AG04450 (cell line): ENCODE measurements at regions not wholly inside any gene's neighbourhood (a gene's known extent, or its start where the extent isn't known, plus 50 kb on each side); places are given as distances from the start of the nearest gene placed in this dataset.

Experiments
- CTCF ChIA-PET: fragments of 300-600, 350-600 bp; formaldehyde crosslinking; extraction: SDS; loops from one replicate; lab custom pipeline; 2022; ENCODE audit warnings: antibody characterized with exemption, inconsistent platforms; lab: Charles Lee
- POLR2A ChIA-PET: fragments of 350-600 bp; formaldehyde crosslinking; extraction: SDS; loops from one replicate; lab custom pipeline; 2021; ENCODE audit warnings: antibody characterized with exemption, inconsistent platforms; lab: Yijun Ruan, JAX
- DNase-seq: peaks from one replicate; pipeline ENCODE4 v3.0.0-alpha.2; 2011; ENCODE audit warnings: low read depth, low spot score
- H3K27ac ChIP-seq: one replicate; pipeline ENCODE4 v1.5.1; 2012; ENCODE audit warnings: low read depth, low read length, control low read depth
- H3K27me3 ChIP-seq: one replicate; pipeline ENCODE4 v1.6.0; 2012; ENCODE audit warnings: low read length; ENCODE audit not compliant: control insufficient read depth, insufficient read depth
- H3K4me3 ChIP-seq: 2 replicates; pipeline ENCODE4 v1.5.1; 2011; ENCODE audit warnings: mild to moderate bottlenecking, low read depth, low read length, control low read depth
- H3K9me3 ChIP-seq: 2 replicates; pipeline ENCODE4 v1.5.1; 2012; ENCODE audit warnings: low read length; ENCODE audit not compliant: control insufficient read depth, insufficient read depth
- CTCF ChIP-seq: IDR thresholded peaks from 2 replicates; pipeline ENCODE4 v1.5.1; 2011; ENCODE audit warnings: low read depth, low read length, control low read depth, inconsistent platforms

- no peak for DNase-seq
- Histone ChIP-seq H3K9me3 (peaks cover 20% of the 10 kb centered on the region; the same call in 1 of the 2 replicates), H3K27me3 (no peaks in the 10 kb centered on the region), H3K27ac (no peak overlapping the region), H3K4me3 (no peak overlapping the region)
- CTCF ChIA-PET: no interaction called here
- POLR2A ChIA-PET: no interaction called here
- TF ChIP-seq CTCF: no peak
Observed at GRCh38 chr6:164757451-164757850, 552.0 kb downstream of the C6orf118 start.

- ChIA-PET POLR2A (no interaction called here), CTCF (no interaction called here)
- peaks cover 25% of the 10 kb centered on the region for H3K9me3 ChIP-seq
- no peak for TF ChIP-seq CTCF
- H3K4me3 ChIP-seq: no peak overlapping the region
- H3K27ac ChIP-seq: no peak overlapping the region
- no peaks in the 10 kb centered on the region for H3K27me3 ChIP-seq
- no peak for DNase-seq
Observed at GRCh38 chr6:164756723-164757122, 552.7 kb downstream of the C6orf118 start.

- no peak for TF ChIP-seq CTCF
- no peak for DNase-seq
- H3K27me3 ChIP-seq: no peaks in the 10 kb centered on the region
- ChIA-PET POLR2A (no interaction called here), CTCF (no interaction called here)
- no peak overlapping the region for H3K27ac ChIP-seq
- H3K4me3 ChIP-seq: no peak overlapping the region
- peaks cover 30% of the 10 kb centered on the region for H3K9me3 ChIP-seq
Observed at GRCh38 chr6:164756142-164756541, 553.3 kb downstream of the C6orf118 start.

- ChIA-PET POLR2A (no interaction called here), CTCF (no interaction called here)
- peaks cover 36% of the 10 kb centered on the region for H3K9me3 ChIP-seq
- H3K27ac ChIP-seq: no peak overlapping the region
- no peak for DNase-seq
- no peak overlapping the region for H3K4me3 ChIP-seq
- TF ChIP-seq CTCF: no peak
- H3K27me3 ChIP-seq: no peaks in the 10 kb centered on the region
Observed at GRCh38 chr6:164753517-164753916, 555.9 kb downstream of the C6orf118 start.

- Histone ChIP-seq H3K9me3 (peaks cover 35% of the 10 kb centered on the region), H3K4me3 (no peak overlapping the region), H3K27me3 (no peaks in the 10 kb centered on the region), H3K27ac (no peak overlapping the region)
- ChIA-PET CTCF (no interaction called here), POLR2A (no interaction called here)
- TF ChIP-seq CTCF: no peak
- DNase-seq: no peak
Observed at GRCh38 chr6:164751395-164751794, 558.0 kb downstream of the C6orf118 start.
